ENCODE measurements at regions not wholly inside any gene's neighbourhood (a gene's known extent, or its start where the extent isn't known, plus 50 kb on each side); places are given as distances from the start of the nearest gene placed in this dataset.
"Not testable (repeated sequence)": the region's sequence is repeated elsewhere in the genome, so short reads cannot be mapped to it uniquely, and the experiment has no call there.

DNA sequence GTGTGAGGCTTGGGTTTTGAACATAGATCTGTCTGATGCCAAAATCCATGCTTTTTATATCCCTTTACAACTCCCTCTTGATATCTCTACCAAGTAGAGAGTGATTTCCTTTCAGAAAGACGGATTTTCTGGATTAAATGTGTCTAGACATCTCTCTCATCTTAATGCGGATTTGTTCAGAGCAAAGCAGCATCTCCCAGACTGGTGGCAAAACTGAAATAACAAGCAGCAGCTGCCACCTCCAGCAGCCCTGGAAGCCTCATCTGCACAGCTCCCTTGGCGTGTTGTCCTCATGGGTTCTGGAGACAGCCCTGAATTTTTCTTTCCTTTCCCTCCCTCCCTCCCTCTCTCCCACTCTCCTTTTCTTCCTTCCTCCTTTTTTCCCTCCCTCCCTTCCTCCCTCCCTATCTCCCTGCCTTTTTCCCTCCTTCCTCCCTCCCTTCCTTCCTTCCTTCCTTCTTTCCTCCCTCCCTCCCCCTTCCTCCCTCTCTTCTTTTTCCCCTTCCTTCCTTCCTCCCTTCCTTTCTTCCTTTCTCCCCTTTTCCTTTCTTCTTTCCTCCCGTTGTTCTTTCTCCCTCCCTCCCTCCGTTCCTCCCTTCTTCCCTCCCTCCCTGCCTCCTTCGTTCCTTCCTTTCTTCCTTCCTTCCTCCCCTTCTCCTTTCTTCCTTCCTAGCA lies 639.9 kb downstream of the TYW1 start:
- Histone ChIP-seq H3K4me1 (ENCODE audit: low read length) (no peaks in the 10 kb centered on the region), H4K20me1 (ENCODE audit: insufficient read depth, low read length) (no peaks in the 10 kb centered on the region), H3K27me3 (replicated peaks; ENCODE audit: insufficient read depth, low read length) (no peaks in the 10 kb centered on the region), H3K4me3 (ENCODE audit: low read length) (no peak overlapping the region), H3K36me3 (replicated peaks; ENCODE audit: insufficient read depth, low read length) (no peaks in the 10 kb centered on the region), H2AFZ (ENCODE audit: low read length) (no peak overlapping the region), H3F3A (ENCODE audit: insufficient read depth, low read length) (no peaks in the 10 kb centered on the region), H3K4me2 (ENCODE audit: low read depth, low read length) (no peak overlapping the region), H3K27ac (ENCODE audit: low read length) (no peak overlapping the region), H3K79me2 (ENCODE audit: low read length) (no peaks in the 10 kb centered on the region), H3K9ac (ENCODE audit: low read length) (no peak overlapping the region), H3K9me2 (replicated peaks; ENCODE audit: insufficient read depth, low read length) (no peaks in the 10 kb centered on the region), H3K9me3 (replicated peaks; ENCODE audit: insufficient read depth, low read length) (no peaks in the 10 kb centered on the region)
- TF ChIP-seq, protein P1, sequence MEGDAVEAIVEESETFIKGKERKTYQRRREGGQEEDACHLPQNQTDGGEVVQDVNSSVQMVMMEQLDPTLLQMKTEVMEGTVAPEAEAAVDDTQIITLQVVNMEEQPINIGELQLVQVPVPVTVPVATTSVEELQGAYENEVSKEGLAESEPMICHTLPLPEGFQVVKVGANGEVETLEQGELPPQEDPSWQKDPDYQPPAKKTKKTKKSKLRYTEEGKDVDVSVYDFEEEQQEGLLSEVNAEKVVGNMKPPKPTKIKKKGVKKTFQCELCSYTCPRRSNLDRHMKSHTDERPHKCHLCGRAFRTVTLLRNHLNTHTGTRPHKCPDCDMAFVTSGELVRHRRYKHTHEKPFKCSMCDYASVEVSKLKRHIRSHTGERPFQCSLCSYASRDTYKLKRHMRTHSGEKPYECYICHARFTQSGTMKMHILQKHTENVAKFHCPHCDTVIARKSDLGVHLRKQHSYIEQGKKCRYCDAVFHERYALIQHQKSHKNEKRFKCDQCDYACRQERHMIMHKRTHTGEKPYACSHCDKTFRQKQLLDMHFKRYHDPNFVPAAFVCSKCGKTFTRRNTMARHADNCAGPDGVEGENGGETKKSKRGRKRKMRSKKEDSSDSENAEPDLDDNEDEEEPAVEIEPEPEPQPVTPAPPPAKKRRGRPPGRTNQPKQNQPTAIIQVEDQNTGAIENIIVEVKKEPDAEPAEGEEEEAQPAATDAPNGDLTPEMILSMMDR (IDR thresholded peaks at IDR 0.05; ENCODE audit: low read length) = no peak
- no peak for TF ChIP-seq EZH2 (optimal IDR thresholded peaks at IDR 0.05; ENCODE audit: low read depth, low read length)
- no peak for TF ChIP-seq EZH2phosphoT487 (IDR thresholded peaks at IDR 0.05; ENCODE audit: low read length)
- no peak for DNase-seq

DNA sequence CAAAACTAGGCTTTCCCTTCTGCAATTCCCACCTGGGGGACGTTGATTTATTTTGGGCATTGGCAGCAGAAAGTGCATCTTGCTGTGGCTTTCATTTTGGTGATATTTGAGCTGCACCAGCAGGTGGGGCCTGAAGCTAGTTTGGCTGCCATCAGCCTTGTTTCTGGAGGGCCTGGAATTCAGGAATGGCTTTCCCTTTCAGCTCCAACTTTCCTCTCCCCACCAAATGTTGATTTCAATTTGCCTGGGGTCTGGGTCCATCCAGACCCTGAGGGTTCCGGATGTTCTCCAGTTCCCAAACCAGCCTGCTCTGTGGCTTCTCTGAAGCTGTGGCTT lies 640.4 kb downstream of the TYW1 start:
- DNase-seq = no peak
- Histone ChIP-seq H3K27me3 (replicated peaks; ENCODE audit: insufficient read depth, low read length) (no peaks in the 10 kb centered on the region), H3K9me3 (replicated peaks; ENCODE audit: insufficient read depth, low read length) (no peaks in the 10 kb centered on the region), H3K27ac (ENCODE audit: low read length) (no peak overlapping the region), H3K36me3 (replicated peaks; ENCODE audit: insufficient read depth, low read length) (no peaks in the 10 kb centered on the region), H2AFZ (ENCODE audit: low read length) (no peak overlapping the region), H3K4me1 (ENCODE audit: low read length) (no peaks in the 10 kb centered on the region), H3K79me2 (ENCODE audit: low read length) (no peaks in the 10 kb centered on the region), H4K20me1 (ENCODE audit: insufficient read depth, low read length) (no peaks in the 10 kb centered on the region), H3F3A (ENCODE audit: insufficient read depth, low read length) (no peaks in the 10 kb centered on the region), H3K4me3 (ENCODE audit: low read length) (no peak overlapping the region), H3K9ac (ENCODE audit: low read length) (no peak overlapping the region), H3K4me2 (ENCODE audit: low read depth, low read length) (no peak overlapping the region), H3K9me2 (replicated peaks; ENCODE audit: insufficient read depth, low read length) (no peaks in the 10 kb centered on the region)
- TF ChIP-seq EZH2 (optimal IDR thresholded peaks at IDR 0.05; ENCODE audit: low read depth, low read length) (no peak), EZH2phosphoT487 (IDR thresholded peaks at IDR 0.05; ENCODE audit: low read length) (no peak)
- TF ChIP-seq, protein P1 (IDR thresholded peaks at IDR 0.05; ENCODE audit: low read length) = no peak

DNA sequence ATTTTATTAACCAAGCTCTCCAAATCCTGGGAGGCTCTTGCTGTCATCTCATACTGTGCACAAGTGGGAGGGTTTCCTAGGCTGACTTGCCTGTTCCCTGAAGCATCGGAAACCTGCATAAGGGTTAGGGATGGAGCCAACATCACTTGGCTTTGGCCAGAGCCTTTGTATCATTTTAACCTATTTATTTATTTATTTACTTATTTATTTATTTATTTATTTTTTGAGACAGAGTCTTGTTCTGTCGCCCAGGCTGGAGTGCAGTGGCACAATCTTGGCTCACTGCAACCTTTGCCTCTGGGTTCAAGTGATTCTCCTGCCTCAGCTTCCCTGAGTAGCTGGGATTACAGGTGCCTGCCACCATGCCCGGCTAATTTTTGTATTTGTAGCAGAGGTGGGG lies 645.9 kb downstream of the TYW1 start:
- not testable (repeated sequence) for H2AFZ ChIP-seq (ENCODE audit: low read length); H3K9me2 ChIP-seq (replicated peaks; ENCODE audit: insufficient read depth, low read length); H3K9me3 ChIP-seq (replicated peaks; ENCODE audit: insufficient read depth, low read length); H3K27me3 ChIP-seq (replicated peaks; ENCODE audit: insufficient read depth, low read length); H3K36me3 ChIP-seq (replicated peaks; ENCODE audit: insufficient read depth, low read length); H3K4me3 ChIP-seq (ENCODE audit: low read length); H3K27ac ChIP-seq (ENCODE audit: low read length); H3K9ac ChIP-seq (ENCODE audit: low read length); H3K4me2 ChIP-seq (ENCODE audit: low read depth, low read length); DNase-seq; H4K20me1 ChIP-seq (ENCODE audit: insufficient read depth, low read length); H3K79me2 ChIP-seq (ENCODE audit: low read length); H3K4me1 ChIP-seq (ENCODE audit: low read length); H3F3A ChIP-seq (ENCODE audit: insufficient read depth, low read length)

DNA sequence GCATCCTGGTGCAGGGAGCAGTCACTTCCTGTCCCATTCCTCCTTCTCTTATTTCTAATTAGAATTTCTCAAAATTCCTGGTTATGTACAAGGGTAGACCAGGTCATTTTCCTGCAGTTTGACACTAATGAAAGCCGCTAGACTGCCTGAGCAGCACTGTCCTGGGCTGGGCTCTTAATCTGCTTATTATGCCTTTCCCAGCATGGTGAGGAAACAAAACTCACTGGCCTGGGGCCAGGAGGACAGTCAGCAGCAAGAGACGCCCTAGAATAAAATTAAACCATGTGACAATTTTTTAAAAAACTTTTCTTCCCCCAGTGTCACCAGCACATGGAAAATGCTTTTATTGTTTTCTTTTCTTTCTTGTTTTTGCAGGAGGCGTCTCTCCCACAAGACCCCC lies 647.5 kb downstream of the TYW1 start:
- Histone ChIP-seq H2AFZ (ENCODE audit: low read length) (no peak overlapping the region), H3F3A (ENCODE audit: insufficient read depth, low read length) (no peaks in the 10 kb centered on the region), H3K27me3 (replicated peaks; ENCODE audit: insufficient read depth, low read length) (no peaks in the 10 kb centered on the region), H3K4me2 (ENCODE audit: low read depth, low read length) (no peak overlapping the region), H3K9ac (ENCODE audit: low read length) (no peak overlapping the region), H3K36me3 (replicated peaks; ENCODE audit: insufficient read depth, low read length) (no peaks in the 10 kb centered on the region), H3K4me1 (ENCODE audit: low read length) (no peaks in the 10 kb centered on the region), H3K4me3 (ENCODE audit: low read length) (no peak overlapping the region), H3K79me2 (ENCODE audit: low read length) (no peaks in the 10 kb centered on the region), H3K9me2 (replicated peaks; ENCODE audit: insufficient read depth, low read length) (no peaks in the 10 kb centered on the region), H4K20me1 (ENCODE audit: insufficient read depth, low read length) (no peaks in the 10 kb centered on the region), H3K27ac (ENCODE audit: low read length) (no peak overlapping the region), H3K9me3 (replicated peaks; ENCODE audit: insufficient read depth, low read length) (no peaks in the 10 kb centered on the region)
- DNase-seq = no peak
- no peak for TF ChIP-seq EZH2 (optimal IDR thresholded peaks at IDR 0.05; ENCODE audit: low read depth, low read length)
- TF ChIP-seq, protein P1 (IDR thresholded peaks at IDR 0.05; ENCODE audit: low read length) = no peak
- no peak for TF ChIP-seq EZH2phosphoT487 (IDR thresholded peaks at IDR 0.05; ENCODE audit: low read length)
